Panc1 (cell line): ENCODE measurements at regions not wholly inside any gene's neighbourhood (a gene's known extent, or its start where the extent isn't known, plus 50 kb on each side); places are given as distances from the start of the nearest gene placed in this dataset.

Experiments
- CTCF ChIP-seq: fragments of 450-650 bp; IDR thresholded peaks from 2 replicates; pipeline ENCODE4 v1.5.1; 2017; ENCODE audit warnings: mild to moderate bottlenecking
- POLR2AphosphoS5 ChIP-seq: IDR thresholded peaks from 2 replicates; pipeline ENCODE4 v1.6.1; 2012; ENCODE audit warnings: mild to moderate bottlenecking, low read depth, low read length, moderate library complexity

GRCh38 chr3:159339131-159339530 lies 537.3 kb downstream of the MFSD1 start:
- TF ChIP-seq POLR2AphosphoS5, result no peak
- TF ChIP-seq CTCF, result no peak
